Ishikawa (cell line): ENCODE measurements at regions not wholly inside any gene's neighbourhood (a gene's known extent, or its start where the extent isn't known, plus 50 kb on each side); places are given as distances from the start of the nearest gene placed in this dataset.

Experiments
- CREB1 ChIP-seq: IDR thresholded peaks from 2 replicates; pipeline ENCODE4 v1.6.1; 2012; ENCODE audit warnings: low read depth
- EP300 ChIP-seq: IDR thresholded peaks from 2 replicates; pipeline ENCODE4 v1.6.1; 2012; ENCODE audit warnings: borderline replicate concordance
- FOXM1 ChIP-seq: IDR thresholded peaks from 2 replicates; pipeline ENCODE4 v1.6.1; 2012; ENCODE audit warnings: low read depth, borderline replicate concordance
- MAX ChIP-seq: IDR thresholded peaks from 2 replicates; pipeline ENCODE4 v1.6.1; 2012
- RAD21 ChIP-seq: IDR thresholded peaks from 2 replicates; pipeline ENCODE4 v1.6.1; 2012; ENCODE audit warnings: low read depth
- REST ChIP-seq: IDR thresholded peaks from 2 replicates; pipeline ENCODE4 v1.6.1; 2012; ENCODE audit warnings: low read depth, mild to moderate bottlenecking
- TAF1 ChIP-seq: IDR thresholded peaks from 2 replicates; pipeline ENCODE4 v1.6.1; 2012; ENCODE audit warnings: low read depth, mild to moderate bottlenecking
- USF1 ChIP-seq: IDR thresholded peaks from 2 replicates; pipeline ENCODE4 v1.6.1; 2012

- TF ChIP-seq REST (no peak), RAD21 (no peak), TAF1 (no peak), MAX (no peak), EP300 (no peak), FOXM1 (no peak), CREB1 (no peak), USF1 (no peak)
These were observed 116.0 kb upstream of the HMHB1 start for GRCh38 chr5:143695941-143696340.
